Activated CD4-positive, alpha-beta memory T cell treated with anti-CD3 and anti-CD28 coated beads, Interleukin-2, amount 10 ng/mL, durations not matched to agents 7 days and 5 days (primary cell): ENCODE measurements at regions not wholly inside any gene's neighbourhood (a gene's known extent, or its start where the extent isn't known, plus 50 kb on each side); places are given as distances from the start of the nearest gene placed in this dataset.

Source experiments
- CTCF ChIA-PET: fragments of 350-600 bp; sonication (Branson Sonifier 250); formaldehyde crosslinking; loops from one replicate; lab custom pipeline; 2021; ENCODE audit warnings: antibody characterized with exemption, inconsistent platforms; lab: Charles Lee
- POLR2A ChIA-PET: fragments of 350-600 bp; sonication (Branson Sonifier 250); formaldehyde crosslinking; loops from one replicate; lab custom pipeline; 2021; ENCODE audit warnings: antibody characterized with exemption; lab: Charles Lee
- DNase-seq: peaks from one replicate; pipeline ENCODE4 v3.0.0-alpha.2; 2020
- H3K27ac Mint-ChIP-seq: one replicate; pipeline ENCODE4 v1.8.0; 2021; ENCODE audit warnings: mild to moderate bottlenecking, mixed read lengths
- H3K27me3 Mint-ChIP-seq: one replicate; pipeline ENCODE4 v1.8.0; 2021; ENCODE audit warnings: mixed read lengths
- H3K36me3 Mint-ChIP-seq: one replicate; pipeline ENCODE4 v1.8.0; 2021; ENCODE audit warnings: low read depth, mixed read lengths
- H3K4me1 Mint-ChIP-seq: one replicate; pipeline ENCODE4 v1.8.0; 2021; ENCODE audit warnings: mixed read lengths
- H3K4me3 Mint-ChIP-seq: one replicate; pipeline ENCODE4 v1.8.0; 2021; ENCODE audit warnings: mild to moderate bottlenecking, mixed read lengths
- H3K9me3 Mint-ChIP-seq: one replicate; pipeline ENCODE4 v1.8.0; 2021; ENCODE audit warnings: mixed read lengths

DNA sequence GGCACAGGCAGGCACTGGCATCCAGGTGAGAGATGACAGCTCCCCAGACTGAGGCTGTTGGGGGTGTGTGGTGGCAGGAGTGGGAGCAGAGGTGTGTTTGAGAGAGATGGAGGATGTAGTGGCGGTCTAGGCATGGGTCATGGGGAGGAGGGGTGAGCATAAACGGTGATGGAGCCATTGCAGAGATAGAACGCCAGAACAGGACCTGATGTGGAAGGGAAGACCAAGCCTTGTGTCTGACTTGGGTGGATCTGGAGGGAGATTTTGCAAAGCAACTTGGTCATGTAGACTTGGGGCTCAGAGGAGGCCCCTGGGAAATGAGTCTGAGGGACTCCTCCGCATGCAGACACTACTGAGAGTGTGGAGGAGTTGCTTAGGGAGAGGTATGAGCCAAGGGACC, 50.0 kb upstream of the CLDN5 start:
- peaks cover 3% of the 10 kb centered on the region for H3K27me3 Mint-ChIP-seq
- H3K27ac Mint-ChIP-seq, result no peak overlapping the region
- ChIA-PET CTCF (no interaction called here), POLR2A (no interaction called here)
- DNase-seq, result no peak
- no peaks in the 10 kb centered on the region for H3K36me3 Mint-ChIP-seq
- H3K4me3 Mint-ChIP-seq, result no peak overlapping the region
- peaks cover 30% of the 10 kb centered on the region for H3K4me1 Mint-ChIP-seq
- H3K9me3 Mint-ChIP-seq, result no peaks in the 10 kb centered on the region

DNA sequence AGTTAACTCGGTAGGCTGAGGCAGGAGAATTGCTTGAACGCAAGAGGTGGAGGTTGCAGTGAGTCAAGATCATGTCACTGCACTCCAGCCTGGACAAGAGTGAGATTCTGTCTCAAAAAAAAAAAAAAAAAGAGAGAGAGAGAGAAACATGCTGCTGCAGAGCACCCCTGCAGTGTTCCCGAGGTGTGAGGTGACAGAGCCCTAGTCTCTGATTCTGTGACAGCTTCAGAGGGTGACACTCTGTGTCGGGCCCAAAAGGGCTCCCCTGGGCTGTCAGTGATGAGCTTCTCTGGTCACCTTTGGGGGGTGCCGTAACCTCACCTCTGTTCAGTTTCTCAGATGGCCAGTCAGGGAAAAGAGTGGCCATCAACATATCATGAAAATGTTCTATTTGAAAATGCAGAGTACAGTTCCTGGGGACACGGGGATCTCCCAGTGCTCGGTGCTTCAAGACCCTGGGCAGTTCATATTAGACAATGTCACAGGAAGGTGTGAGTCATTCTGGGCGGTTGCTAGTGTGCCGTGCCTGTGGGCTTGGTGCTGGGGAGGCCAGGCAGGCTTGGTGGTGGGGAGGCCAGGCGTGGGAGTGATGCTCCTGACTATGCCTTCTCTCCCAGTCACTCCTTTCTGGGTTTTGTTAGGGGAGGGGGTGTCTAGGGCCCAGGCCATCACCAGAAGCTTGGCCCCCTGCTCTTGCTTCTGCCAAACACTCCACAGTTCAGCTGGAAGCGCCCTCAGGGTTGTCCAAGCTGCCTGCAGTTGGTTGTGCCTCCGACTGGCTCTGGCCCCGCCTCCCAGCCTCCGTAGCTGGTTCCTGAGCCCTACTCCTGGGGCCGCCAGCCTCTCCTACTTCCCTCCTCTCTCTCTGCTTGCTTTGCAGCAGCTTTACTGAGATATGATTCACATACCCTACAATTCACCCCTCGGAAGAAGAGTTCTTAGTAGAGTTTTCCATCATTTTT, 52.5 kb upstream of the CLDN5 start:
- H3K36me3 Mint-ChIP-seq, result no peaks in the 10 kb centered on the region
- DNase-seq, result peak; percentile 79
- H3K4me3 Mint-ChIP-seq, result peak overlapping the region; percentile 18
- ChIA-PET POLR2A (interaction anchor here (1.1 kb wide), 1 partner anchor 97 kb away, joined by 4 read pairs; the partner anchor contains the start of gene CDC45), CTCF (interaction anchor here (1.0 kb wide), 1 partner anchor 16 kb away, joined by 3 read pairs; no protein-coding TSS in a partner anchor)
- no peaks in the 10 kb centered on the region for H3K9me3 Mint-ChIP-seq
- peaks cover 44% of the 10 kb centered on the region for H3K4me1 Mint-ChIP-seq
- peak overlapping the region; percentile 77 for H3K27ac Mint-ChIP-seq
- peaks cover 4% of the 10 kb centered on the region for H3K27me3 Mint-ChIP-seq

DNA sequence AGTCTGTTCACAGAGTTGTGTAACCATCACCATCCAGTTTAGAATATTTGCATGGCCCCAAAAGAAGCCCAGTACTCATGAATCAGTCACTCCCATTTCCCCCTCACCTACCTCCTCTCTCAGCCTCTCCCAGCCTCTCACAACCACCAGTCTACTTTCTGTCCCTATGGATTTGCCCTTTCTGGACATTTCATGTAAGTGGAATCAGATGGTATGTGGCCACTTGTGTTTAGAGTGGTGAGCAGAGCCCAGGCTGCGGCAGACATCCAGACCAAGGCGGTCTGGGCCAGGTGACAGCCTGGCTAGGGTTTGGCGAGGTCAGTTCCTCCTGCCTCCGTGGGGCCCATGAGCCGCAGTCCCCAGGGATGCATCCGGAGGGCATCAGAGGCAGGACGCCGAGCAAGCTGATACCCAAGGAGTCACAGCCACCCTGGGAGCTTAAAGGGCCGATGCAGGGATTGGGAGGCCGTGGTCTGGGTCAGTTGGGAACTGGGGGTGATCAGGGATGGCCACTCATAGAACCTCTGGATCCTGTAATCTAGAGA, 53.3 kb upstream of the CLDN5 start:
- Mint-ChIP-seq H3K27ac (peak overlapping the region; percentile 77), H3K9me3 (no peaks in the 10 kb centered on the region), H3K4me3 (peak overlapping the region; percentile 18), H3K36me3 (no peaks in the 10 kb centered on the region), H3K4me1 (peaks cover 44% of the 10 kb centered on the region), H3K27me3 (peaks cover 4% of the 10 kb centered on the region)
- CTCF ChIA-PET, result interaction anchor here (1.0 kb wide), 1 partner anchor 15 kb away, joined by 3 read pairs; no protein-coding TSS in a partner anchor
- POLR2A ChIA-PET, result interaction anchor here (1.1 kb wide), 1 partner anchor 98 kb away, joined by 4 read pairs; the partner anchor contains the start of gene CDC45
- no peak for DNase-seq

DNA sequence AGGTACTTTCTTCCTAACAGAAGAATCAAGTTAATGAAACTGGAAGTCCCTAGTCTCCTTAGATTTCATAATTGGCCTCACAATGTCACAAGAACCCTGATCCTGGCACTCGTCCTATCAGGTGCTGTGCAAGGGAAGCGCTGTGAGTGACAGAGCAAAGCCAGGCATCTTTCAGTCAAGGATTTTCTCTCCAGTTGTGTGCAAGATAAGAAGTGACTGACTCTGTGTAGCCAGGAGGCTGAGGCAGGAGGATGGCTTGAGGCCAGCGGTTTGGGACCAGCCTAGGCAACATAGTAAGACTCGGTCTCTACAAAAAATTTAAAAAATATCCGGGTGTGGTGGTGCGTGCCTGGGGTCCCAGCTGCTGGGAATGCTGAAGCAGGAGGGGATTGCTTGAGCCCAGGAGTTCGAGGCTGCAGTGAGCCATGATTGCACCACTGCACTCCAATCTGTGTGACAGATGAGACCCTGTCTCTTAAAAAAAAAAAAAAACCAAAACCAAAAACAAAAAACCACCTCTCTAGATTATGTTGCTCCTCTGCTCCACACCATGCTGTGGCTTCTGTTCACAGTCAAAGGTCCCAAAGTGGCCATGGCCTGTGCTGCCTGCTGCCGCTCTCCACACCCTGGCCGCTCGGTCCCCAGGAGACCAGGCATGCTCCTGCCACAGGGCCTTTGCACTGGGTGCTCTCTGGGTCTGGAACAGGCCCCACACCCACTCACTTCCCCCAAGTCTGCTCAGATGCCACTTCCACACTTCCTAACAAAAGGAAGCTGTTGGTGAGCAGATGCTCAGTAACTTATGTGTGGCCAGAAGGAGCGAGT, 54.2 kb upstream of the CLDN5 start:
- ChIA-PET CTCF (interaction anchor here (0.7 kb wide), 1 partner anchor 18 kb away, joined by 3 read pairs; no protein-coding TSS in a partner anchor), POLR2A (interaction anchor here (0.6 to 2.0 kb wide), 4 partner anchors 15 to 147 kb away, joined by 3 to 7 read pairs (median 4); partner anchors contain the start of genes CDC45, HIRA and MRPL40)
- Mint-ChIP-seq H3K9me3 (no peaks in the 10 kb centered on the region), H3K27ac (peak overlapping the region; percentile 77), H3K4me3 (no peak overlapping the region), H3K4me1 (peaks cover 44% of the 10 kb centered on the region), H3K27me3 (peaks cover 4% of the 10 kb centered on the region), H3K36me3 (no peaks in the 10 kb centered on the region)
- DNase-seq, result no peak

DNA sequence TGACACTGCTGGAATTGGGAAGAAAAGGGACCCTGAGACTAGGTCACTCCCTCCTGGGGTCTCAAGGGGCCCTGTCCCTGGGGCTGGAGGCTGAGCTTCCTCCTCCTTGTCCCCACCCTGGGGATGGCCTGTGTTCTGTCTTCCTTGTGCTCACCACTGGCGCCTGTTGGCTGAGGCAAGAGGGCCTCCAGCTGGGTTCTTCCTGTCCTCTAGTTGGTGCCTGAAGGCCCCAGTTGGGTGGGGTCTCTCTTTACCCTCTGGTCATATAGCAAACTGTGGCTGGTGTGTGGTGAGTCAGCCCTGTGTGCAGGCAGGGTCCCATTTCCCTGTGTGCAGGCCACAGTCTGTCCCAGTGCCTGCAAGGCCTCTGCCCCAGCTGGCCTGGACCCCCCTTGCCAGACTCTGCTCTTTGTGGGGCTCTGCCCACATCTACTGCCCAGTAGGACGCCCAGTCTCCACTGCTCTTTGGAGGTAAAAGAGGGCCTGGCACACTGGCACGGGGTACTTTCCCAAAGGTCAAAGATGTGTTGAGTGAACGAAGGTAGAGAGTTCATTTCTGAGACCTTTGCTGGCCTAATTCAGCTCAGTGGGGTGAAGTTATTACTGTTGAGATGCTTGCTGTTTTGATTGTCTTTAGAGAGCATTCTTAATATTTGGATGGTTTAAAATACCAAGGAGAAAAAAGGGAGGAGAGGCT, 55.1 kb upstream of the CLDN5 start:
- Mint-ChIP-seq H3K4me1 (peaks cover 44% of the 10 kb centered on the region), H3K4me3 (no peak overlapping the region), H3K9me3 (no peaks in the 10 kb centered on the region), H3K27me3 (peaks cover 1% of the 10 kb centered on the region), H3K36me3 (no peaks in the 10 kb centered on the region), H3K27ac (peak overlapping the region; percentile 72)
- POLR2A ChIA-PET, result interaction anchor here (0.6 to 2.0 kb wide), 4 partner anchors 14 to 148 kb away, joined by 3 to 7 read pairs (median 4); partner anchors contain the start of genes CDC45, HIRA and MRPL40
- CTCF ChIA-PET, result interaction anchor here (0.5 kb wide), 1 partner anchor 469 kb away, joined by 3 read pairs; no protein-coding TSS in a partner anchor
- DNase-seq, result peak; percentile 21

DNA sequence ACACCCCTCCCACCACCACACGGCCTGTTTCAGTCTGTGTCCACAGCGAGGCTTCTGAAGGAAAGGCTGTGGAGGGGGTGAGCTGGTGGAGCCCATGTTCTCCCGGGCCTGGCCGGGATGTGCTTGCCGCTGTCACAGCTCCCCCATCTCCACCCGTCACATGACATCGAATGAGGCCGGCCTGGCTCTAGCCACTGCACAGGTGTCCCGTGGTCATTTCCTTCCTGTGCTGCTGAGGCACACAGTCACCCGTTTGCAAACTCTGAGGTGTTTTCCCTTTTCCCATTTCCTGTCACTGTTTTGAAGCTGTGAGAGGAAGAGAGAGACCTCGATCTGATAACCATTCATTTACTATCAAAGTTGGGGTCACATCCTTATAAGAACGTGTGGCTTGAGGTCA, 55.7 kb upstream of the CLDN5 start:
- DNase-seq, result peak; percentile 50
- Mint-ChIP-seq H3K4me3 (no peak overlapping the region), H3K27ac (peak overlapping the region; percentile 72), H3K9me3 (no peaks in the 10 kb centered on the region), H3K36me3 (no peaks in the 10 kb centered on the region), H3K4me1 (peaks cover 44% of the 10 kb centered on the region), H3K27me3 (peaks cover 1% of the 10 kb centered on the region)
- ChIA-PET CTCF (no interaction called here), POLR2A (interaction anchor here (1.3 to 2.0 kb wide), 3 partner anchors 13 to 148 kb away, joined by 3 to 7 read pairs (median 4); partner anchors contain the start of genes CDC45, HIRA and MRPL40)

DNA sequence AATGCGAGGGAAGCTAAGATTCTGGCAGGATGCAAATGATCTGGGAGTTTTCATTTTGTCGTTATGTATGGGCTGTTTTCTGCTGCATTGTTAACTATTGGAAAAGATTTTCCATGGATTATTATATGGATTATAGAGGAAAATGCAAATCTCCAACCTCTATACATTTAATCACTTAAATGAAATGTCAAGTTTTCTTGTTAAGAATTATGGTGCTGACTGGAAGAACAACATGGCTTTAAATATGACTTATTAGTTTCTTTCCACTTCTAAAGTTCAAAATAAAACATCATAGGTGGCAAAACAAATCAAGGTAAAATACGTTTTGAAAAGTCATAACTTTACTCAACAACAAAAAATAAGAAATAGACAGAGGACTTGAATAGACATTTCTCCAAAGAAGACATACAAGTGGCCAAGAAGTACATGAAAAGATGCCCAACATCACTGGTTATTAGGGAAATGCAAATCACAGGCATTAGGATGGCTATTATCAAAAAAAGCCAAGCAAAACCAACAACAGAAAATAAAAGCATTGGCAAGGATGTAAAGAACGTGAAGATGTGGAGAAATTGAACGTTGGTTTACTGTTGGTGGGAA, 56.2 kb upstream of the CLDN5 start:
- H3K27ac Mint-ChIP-seq, result peak overlapping the region; percentile 72
- CTCF ChIA-PET, result no interaction called here

DNA sequence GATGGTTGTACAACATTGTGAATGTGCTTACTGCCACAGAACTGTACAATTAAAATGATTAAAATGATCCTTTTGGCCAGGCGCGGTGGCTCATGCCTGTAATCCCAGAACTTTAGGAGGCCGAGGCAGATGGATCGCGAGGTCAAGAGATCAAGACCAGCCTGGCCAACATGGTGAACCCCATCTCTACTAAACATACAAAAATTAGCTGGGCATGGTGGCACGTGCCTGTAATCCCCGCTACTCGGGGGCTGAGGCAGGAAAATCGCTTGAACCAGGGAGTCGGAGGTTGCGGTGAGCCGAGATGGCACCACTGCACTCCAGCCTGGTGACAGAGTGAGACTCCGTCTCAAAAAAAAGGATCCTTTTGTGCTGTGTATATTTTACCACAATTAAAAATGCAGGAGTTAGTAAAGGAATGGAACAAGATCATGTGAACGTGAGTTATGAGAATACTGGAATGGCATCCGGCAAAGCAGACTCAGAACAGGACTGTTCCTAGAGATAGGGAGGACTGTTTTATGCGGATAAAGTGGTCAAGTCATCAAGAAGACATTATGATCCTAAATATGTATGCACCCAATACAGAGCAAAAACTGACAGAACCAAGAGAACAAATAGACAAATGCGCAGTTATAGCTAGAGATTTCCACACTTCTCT, 58.0 kb upstream of the CLDN5 start:
- no peak overlapping the region for H3K27ac Mint-ChIP-seq
- no peak for DNase-seq
- H3K36me3 Mint-ChIP-seq, result no peaks in the 10 kb centered on the region
- no peaks in the 10 kb centered on the region for H3K9me3 Mint-ChIP-seq
- peaks cover 4% of the 10 kb centered on the region for H3K27me3 Mint-ChIP-seq
- POLR2A ChIA-PET, result no interaction called here
- H3K4me3 Mint-ChIP-seq, result no peak overlapping the region
- H3K4me1 Mint-ChIP-seq, result peaks cover 35% of the 10 kb centered on the region
- CTCF ChIA-PET, result no interaction called here

More for the DNA sequence above, 56.2 kb upstream of the CLDN5 start:
- DNase-seq, result no peak
- peaks cover 44% of the 10 kb centered on the region for H3K4me1 Mint-ChIP-seq
- no peaks in the 10 kb centered on the region for H3K9me3 Mint-ChIP-seq
- no peak overlapping the region for H3K4me3 Mint-ChIP-seq
- H3K27me3 Mint-ChIP-seq, result peaks cover 1% of the 10 kb centered on the region
- H3K36me3 Mint-ChIP-seq, result no peaks in the 10 kb centered on the region
- POLR2A ChIA-PET, result interaction anchor here (1.9 to 2.0 kb wide), 2 partner anchors 100 to 149 kb away, joined by 4 to 7 read pairs; partner anchors contain the start of genes CDC45, HIRA and MRPL40

DNA sequence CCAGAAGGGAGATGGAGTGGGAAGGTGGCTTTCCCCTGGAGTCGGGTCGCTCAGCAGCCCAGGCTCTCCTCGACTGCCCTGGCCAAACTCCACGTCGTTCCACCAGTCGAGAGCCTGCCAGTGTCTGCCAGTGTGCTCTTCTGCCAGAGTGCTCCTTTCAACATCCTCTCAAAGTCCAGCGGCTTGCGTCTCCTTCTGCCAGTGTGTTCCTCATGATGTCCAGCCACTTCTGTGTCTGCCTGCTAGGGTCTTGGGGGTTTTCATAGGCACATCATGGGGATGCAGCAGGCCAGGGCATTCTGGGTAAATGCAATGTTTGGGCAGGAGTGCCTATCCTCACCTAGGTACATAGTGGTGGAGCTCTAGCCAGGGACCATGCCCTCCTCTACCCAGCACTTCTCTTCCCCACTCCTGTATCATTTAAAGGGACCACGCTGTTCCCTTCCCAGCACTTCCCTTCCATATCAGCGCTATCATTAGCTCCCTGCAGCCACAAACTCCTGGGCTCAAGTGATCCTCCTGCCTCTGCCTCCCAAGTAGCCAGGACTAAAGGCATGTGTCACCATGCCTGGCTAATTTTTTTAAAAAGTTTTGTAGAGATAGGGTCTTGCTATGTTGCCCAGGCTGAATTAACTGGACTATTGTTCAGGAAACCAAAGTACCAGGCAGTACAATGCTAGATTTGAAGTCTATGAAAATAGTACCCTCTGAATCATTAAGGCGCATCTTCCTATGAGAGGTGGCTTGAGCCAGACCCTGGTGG, 62.9 kb upstream of the CLDN5 start:
- Mint-ChIP-seq H3K4me1 (no peaks in the 10 kb centered on the region), H3K27me3 (peaks cover 12% of the 10 kb centered on the region)
- CTCF ChIA-PET, result interaction anchor here (0.6 kb wide), 1 partner anchor 44 kb away, joined by 5 read pairs; no protein-coding TSS in a partner anchor

DNA sequence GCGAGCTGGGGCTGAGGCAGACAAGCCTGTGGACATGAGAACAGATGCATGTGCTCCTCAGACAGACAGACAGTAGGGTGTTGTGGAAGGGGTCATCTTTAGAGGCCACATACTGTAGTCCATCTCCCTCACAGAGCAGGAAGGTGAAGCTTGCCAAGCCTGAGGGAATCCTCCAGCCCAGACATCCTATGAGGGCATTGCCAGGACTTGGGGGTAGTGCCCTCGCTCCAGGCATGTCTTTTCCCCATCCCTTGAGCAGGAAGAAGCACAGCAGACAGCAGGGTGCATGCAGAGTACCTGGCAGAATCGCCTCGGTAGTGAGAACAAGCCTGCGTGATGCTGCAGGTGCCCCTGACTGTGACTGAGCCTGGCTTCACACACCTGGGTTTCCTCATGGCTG, 66.5 kb upstream of the CLDN5 start:
- H3K4me1 Mint-ChIP-seq, result peaks cover 4% of the 10 kb centered on the region
- no peak for DNase-seq
- POLR2A ChIA-PET, result interaction anchor here (0.6 kb wide), 1 partner anchor 594 kb away, joined by 3 read pairs; no protein-coding TSS in a partner anchor
- no peaks in the 10 kb centered on the region for H3K9me3 Mint-ChIP-seq
- CTCF ChIA-PET, result no interaction called here
- no peak overlapping the region for H3K4me3 Mint-ChIP-seq
- H3K36me3 Mint-ChIP-seq, result no peaks in the 10 kb centered on the region
- no peak overlapping the region for H3K27ac Mint-ChIP-seq
- H3K27me3 Mint-ChIP-seq, result peaks cover 12% of the 10 kb centered on the region

More for the DNA sequence above, 62.9 kb upstream of the CLDN5 start:
- no peak for DNase-seq
- no peaks in the 10 kb centered on the region for H3K9me3 Mint-ChIP-seq
- H3K4me3 Mint-ChIP-seq, result no peak overlapping the region
- no peaks in the 10 kb centered on the region for H3K36me3 Mint-ChIP-seq
- POLR2A ChIA-PET, result no interaction called here
- no peak overlapping the region for H3K27ac Mint-ChIP-seq
